HG02610 (cell line): ENCODE measurements at regions not wholly inside any gene's neighbourhood (a gene's known extent, or its start where the extent isn't known, plus 50 kb on each side); places are given as distances from the start of the nearest gene placed in this dataset.
"Not testable (repeated sequence)": the region's sequence is repeated elsewhere in the genome, so short reads cannot be mapped to it uniquely, and the experiment has no call there.

Source experiments
- ATAC-seq: cut with Tn5 transposase; IDR thresholded peaks from one replicate; pipeline ENCODE4 v1.9.1; 2021; ENCODE audit warnings: mild to moderate bottlenecking, moderate library complexity; ENCODE audit not compliant: unreplicated experiment

- not testable (repeated sequence) for ATAC-seq
Measured at GRCh38 chr3:4213420-4213819, 89.7 kb upstream of the SETMAR start.

DNA sequence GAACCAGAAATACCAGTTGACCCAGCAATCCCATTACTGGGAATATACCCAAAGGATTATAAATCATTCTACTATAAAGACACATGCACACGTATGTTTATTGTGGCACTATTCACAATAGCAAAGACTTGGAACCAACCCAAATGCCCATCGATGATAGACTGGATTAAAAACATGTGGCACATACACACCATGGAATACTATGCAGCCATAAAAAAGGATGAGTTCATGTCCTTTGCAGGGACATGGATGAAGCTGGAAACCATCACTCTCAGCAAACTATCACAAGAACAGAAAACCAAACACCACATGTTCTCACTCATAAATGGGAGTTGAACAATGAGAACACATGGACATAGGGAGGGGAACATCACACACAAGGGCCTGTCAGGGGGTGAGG lies 86.2 kb upstream of the SETMAR start:
- not testable (repeated sequence) for ATAC-seq

- ATAC-seq = no peak
Measured at GRCh38 chr3:4218456-4219226, 84.5 kb upstream of the SETMAR start.

GRCh38 chr3:4219227-4219568 lies 84.0 kb upstream of the SETMAR start:
- no peak for ATAC-seq

GRCh38 chr3:4220065-4220464 lies 83.1 kb upstream of the SETMAR start:
- no peak for ATAC-seq

DNA sequence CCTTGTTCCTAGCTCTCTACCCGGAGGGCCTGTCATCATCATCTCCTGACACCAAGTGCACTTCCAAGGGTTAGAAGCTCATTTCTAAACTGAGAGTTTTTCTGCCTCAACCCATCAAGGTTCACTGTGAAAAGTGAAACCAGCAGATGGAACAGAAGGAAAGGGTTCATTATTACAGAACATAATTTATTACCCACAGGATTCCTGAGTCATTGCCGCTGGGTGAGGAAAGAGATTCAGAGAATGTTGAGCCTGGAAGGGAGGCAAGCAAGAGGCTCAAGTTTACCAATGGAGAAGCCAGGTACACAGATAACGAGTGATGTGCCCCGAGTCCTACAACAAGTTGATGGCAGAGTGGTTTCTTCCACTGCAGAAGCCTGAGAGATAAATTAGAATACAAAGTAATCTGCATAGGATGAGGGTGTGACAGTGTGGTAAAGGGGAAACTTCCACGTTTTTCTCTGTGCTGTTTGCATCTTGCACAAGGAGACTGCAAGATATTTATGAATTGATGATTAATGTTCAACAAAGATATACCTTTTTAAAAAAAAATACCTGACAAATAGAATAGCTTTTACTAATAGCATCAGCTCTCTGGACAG lies 80.5 kb upstream of the SETMAR start:
- no peak for ATAC-seq

DNA sequence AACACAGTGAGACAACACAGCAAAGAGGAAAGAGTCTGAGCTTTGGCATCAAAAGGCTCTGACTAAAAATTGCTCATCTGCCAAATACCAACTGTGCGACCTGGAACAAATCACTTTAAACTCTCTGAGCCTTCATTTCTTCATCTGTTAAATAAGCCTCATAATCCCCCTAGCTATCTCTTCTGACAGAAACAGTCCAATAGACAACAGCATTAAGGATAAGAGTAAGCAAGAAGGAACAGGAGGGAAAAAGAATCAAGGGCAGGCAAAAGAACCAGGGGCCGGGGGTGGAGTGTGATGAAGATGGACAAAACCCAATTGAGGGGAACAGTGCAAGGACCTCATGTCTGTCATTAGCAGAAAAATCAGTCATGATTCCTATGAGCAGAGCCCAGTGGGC lies 79.4 kb upstream of the SETMAR start:
- no peak for ATAC-seq

- no peak for ATAC-seq
Measured at GRCh38 chr3:4224331-4224730, 78.8 kb upstream of the SETMAR start.

GRCh38 chr3:4225005-4225471 lies 78.1 kb upstream of the SETMAR start:
- ATAC-seq = no peak

DNA sequence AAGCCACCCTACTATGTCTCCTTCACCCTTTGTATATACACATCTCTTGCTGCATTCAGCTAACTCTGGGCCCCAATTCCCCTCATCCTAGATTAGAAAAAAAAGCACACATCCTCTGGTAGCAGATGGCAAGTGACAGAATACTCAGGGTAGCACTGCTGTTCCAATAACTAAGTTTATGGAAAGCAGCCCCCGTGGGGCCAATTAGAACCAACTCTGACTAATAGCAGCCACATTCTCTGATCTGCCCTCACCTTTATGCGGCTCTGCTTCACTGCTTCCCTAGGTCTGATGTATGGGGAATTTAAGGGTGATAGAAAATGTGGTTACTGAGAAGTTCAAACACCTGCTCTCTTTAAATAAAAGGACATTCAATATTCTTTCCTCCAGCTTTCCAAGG lies 74.9 kb upstream of the SETMAR start:
- ATAC-seq = peak; percentile 60

DNA sequence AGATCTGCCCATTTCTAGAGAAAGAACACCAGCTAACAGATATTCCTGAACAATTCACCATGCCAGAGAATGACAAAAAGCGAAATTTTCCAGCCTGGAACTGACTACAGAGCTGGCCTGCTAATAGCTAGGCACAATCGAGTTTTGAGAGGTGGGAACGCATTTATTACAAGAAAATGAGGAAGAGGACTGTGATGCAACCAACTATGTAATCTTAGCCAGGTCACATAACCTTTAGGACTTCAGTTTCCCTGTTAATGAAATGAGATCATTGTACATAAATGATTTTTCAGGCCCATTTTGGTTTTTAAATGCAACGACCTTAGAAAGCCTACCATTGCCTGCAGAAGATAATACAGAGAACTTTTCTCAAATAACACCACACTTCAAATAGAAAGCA lies 72.1 kb upstream of the SETMAR start:
- no peak for ATAC-seq

- no peak for ATAC-seq
Measured at GRCh38 chr3:4232798-4233197, 70.4 kb upstream of the SETMAR start.

DNA sequence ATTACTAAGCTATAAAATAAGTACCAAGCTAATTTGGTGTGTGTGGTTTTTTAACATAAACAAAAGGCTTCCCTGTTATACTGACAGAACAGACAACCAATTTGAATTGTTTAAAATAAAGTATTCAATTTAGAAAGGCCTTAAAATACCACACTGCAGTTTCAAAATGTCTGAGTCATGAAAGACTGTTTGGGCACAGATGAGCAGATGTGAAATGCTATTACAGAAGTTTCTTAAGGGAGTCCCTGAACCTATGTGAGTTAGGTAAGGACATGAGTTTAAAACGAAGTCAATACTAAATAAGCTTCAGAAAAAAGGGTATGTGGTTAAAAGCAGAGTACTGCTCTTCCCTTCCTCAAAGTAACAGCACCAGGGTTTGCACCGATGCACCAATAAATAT lies 69.7 kb upstream of the SETMAR start:
- ATAC-seq = no peak

DNA sequence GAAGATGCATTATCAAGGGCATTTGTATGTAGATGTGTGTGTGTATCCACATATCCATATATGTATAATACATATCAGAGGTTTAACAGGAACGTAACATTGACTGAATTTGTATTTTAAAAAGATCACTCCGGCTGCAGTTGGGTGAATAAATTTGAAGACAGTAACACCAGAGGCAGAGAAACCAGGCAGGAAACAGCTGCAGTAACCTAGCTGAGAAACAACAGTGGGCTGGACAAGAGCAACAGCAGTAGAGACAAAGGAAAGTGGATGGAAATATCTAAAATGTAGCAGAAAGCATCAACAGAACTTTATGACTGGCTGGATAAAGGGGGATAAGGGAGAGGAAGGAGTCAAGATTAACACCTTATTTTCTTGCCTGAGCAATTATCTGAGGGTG lies 68.3 kb upstream of the SETMAR start:
- ATAC-seq = no peak

- ATAC-seq = no peak
Measured at GRCh38 chr3:4235690-4236089, 67.5 kb upstream of the SETMAR start.

- no peak for ATAC-seq
Measured at GRCh38 chr3:4241595-4242170, 61.5 kb upstream of the SETMAR start.

- ATAC-seq = no peak
Measured at GRCh38 chr3:4245671-4246070, 57.5 kb upstream of the SETMAR start.

- no peak for ATAC-seq
Measured at GRCh38 chr3:4247391-4247790, 55.8 kb upstream of the SETMAR start.

DNA sequence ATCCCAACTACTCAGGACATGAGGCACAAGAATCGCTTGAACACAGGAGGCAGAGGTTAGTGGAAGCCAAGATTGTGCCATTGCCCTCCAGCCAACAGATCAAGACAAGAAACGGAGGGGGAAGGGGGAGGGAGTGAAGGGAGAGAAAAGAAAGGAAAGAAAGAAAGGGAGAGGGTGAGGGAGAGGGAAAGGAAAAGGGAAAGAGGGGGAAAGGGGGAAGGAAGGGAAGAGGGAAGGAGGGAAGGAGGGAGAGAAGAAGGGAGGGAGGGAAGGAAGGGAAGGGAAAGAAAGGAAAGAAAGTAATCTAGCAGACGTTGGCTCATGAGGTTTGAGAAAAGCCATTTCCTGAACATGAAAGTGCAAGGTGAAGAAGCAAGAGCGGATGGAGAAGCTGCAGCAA lies 53.1 kb upstream of the SETMAR start:
- ATAC-seq = no peak

DNA sequence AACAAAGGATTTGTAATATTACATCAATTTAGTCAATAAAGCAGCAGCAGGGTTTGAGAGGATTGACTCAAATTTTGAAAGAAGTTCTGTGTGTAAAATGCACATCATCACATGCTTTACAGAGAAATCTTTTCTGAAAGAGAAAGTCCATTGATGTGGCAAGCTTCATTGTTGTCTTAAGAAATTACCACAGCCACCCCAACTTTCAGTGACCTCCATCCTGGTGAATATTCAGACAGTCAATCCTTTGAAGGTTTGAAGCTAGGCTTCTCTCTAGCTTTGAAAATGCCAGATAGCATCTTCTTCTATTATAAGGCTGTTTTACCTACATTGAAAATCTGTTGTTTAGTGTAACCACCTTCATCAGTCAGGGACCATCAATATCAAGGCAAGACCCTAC lies 51.8 kb upstream of the SETMAR start:
- ATAC-seq = peak; percentile 65

- ATAC-seq = not testable (repeated sequence)
Measured at GRCh38 chr3:4253072-4253832, 49.9 kb upstream of the SETMAR start.
